Kidney (tissue), 13 donors: ENCODE measurements at regions not wholly inside any gene's neighbourhood (a gene's known extent, or its start where the extent isn't known, plus 50 kb on each side); places are given as distances from the start of the nearest gene placed in this dataset.

Source experiments
- DNase-seq, 5 donors: peaks; one replicate each; pipeline ENCODE4 v3.0.0-alpha.2; 2013 to 2020
- FAIRE-seq: peaks from 2 replicates; lab custom pipeline; 2012; peaks lifted over from hg19 to GRCh38; lab: Jason Lieb, UNC
- H3K27ac ChIP-seq, 2 donors: one replicate each; pipeline ENCODE4 v1.7.0; 2013; ENCODE audit warnings: low read depth in 2 of 2, low read length in 2 of 2, inconsistent platforms in 1 of 2
- H3K27me3 ChIP-seq: one replicate; pipeline ENCODE4 v1.7.1; 2013; ENCODE audit warnings: low read length, inconsistent platforms; ENCODE audit not compliant: control insufficient read depth, insufficient read depth
- H3K36me3 ChIP-seq, 3 donors: one replicate each; pipeline versions ENCODE4 v1.7.0 to v1.7.1; 2013; ENCODE audit warnings: low read length in 3 of 3, control low read depth in 1 of 3, inconsistent platforms in 1 of 3; ENCODE audit not compliant: insufficient read depth in 3 of 3, control insufficient read depth in 2 of 3
- H3K4me1 ChIP-seq, 3 donors: one replicate each; pipeline versions ENCODE4 v1.7.0 to v1.7.1; 2013; ENCODE audit warnings: low read length in 3 of 3, inconsistent platforms in 1 of 3, low read depth in 1 of 3; ENCODE audit not compliant: control insufficient read depth in 2 of 3, insufficient read depth in 2 of 3
- H3K4me3 ChIP-seq, 3 donors: one replicate each; pipeline versions ENCODE4 v1.7.0 to v1.8.1; 2013; ENCODE audit warnings: low read length in 3 of 3, control low read depth in 1 of 3, inconsistent platforms in 1 of 3
- H3K9ac ChIP-seq, 3 donors: one replicate each; pipeline versions ENCODE4 v1.7.0 to v1.7.1; 2013; ENCODE audit warnings: low read length in 3 of 3, control low read depth in 1 of 3, inconsistent platforms in 1 of 3
- H3K9me3 ChIP-seq, 3 donors: one replicate each; pipeline versions ENCODE4 v1.7.0 to v1.7.1; 2013; ENCODE audit warnings: low read length in 3 of 3, control low read depth in 1 of 3, inconsistent platforms in 1 of 3; ENCODE audit not compliant: control insufficient read depth in 2 of 3, insufficient read depth in 1 of 3
- intact Hi-C: fragments of 100-400 bp; cut with DNase I; formaldehyde crosslinking; loops from one replicate; pipeline ENCODE4 v1.11.1; 2022
- TF ChIP-seq, protein P1 (sequence below): IDR thresholded peaks from 3 replicates; pipeline ENCODE4 v1.5.1; 2012; ENCODE audit warnings: mild to moderate bottlenecking, moderate library complexity, borderline replicate concordance; ENCODE audit not compliant: insufficient read depth; ENCODE audit errors: extremely low read depth
- donor health status: control.
- donor health status: control.
- donor health status: control.
- donor health status: control.
- donor health status: control.
- donor health status: DM: yes; HTN: yes; CAD: no.
- donor health status: Normal renal cell carcinoma (clear cell type).

DNA sequence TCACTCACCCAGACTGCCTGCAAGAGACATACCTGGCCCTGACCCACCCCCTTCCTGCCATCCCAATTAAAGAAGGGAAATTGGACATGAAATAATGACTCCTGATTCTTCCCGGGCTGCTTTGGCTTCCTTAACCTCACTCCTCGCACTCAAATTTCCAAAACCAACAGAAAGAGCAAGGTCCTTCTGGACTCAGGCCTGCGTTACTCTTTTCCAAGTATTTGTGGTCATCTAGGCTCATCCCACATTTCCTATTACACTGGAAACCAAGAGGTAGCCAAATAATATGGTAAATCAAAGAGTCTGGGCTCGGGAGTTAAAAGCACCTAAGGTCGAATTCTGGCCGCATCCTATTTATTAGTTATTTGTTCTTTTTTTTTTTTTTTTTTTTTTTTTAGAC, 359.3 kb downstream of the NPIPA8 start:
- DNase-seq (no peak), FAIRE-seq (no peak)
- Histone ChIP-seq H3K36me3 (no peaks in the 10 kb centered on the region), H3K9ac (no peak overlapping the region), H3K27ac (no peak overlapping the region), H3K4me1 (peaks cover 0 to 1% (median 0%) of the 10 kb centered on the region in 3 donors), H3K27me3 (no peaks in the 10 kb centered on the region), H3K9me3 (no peaks in the 10 kb centered on the region), H3K4me3 (no peak overlapping the region)
- TF ChIP-seq, protein P1, sequence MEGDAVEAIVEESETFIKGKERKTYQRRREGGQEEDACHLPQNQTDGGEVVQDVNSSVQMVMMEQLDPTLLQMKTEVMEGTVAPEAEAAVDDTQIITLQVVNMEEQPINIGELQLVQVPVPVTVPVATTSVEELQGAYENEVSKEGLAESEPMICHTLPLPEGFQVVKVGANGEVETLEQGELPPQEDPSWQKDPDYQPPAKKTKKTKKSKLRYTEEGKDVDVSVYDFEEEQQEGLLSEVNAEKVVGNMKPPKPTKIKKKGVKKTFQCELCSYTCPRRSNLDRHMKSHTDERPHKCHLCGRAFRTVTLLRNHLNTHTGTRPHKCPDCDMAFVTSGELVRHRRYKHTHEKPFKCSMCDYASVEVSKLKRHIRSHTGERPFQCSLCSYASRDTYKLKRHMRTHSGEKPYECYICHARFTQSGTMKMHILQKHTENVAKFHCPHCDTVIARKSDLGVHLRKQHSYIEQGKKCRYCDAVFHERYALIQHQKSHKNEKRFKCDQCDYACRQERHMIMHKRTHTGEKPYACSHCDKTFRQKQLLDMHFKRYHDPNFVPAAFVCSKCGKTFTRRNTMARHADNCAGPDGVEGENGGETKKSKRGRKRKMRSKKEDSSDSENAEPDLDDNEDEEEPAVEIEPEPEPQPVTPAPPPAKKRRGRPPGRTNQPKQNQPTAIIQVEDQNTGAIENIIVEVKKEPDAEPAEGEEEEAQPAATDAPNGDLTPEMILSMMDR, result no peak
- intact Hi-C loops, result no loop called here

GRCh38 chr16:17972460-17972943, 364.0 kb downstream of the NPIPA8 start:
- Histone ChIP-seq H3K27me3 (no peaks in the 10 kb centered on the region), H3K4me3 (no peak overlapping the region), H3K27ac (no peak overlapping the region), H3K9ac (no peak overlapping the region), H3K36me3 (no peaks in the 10 kb centered on the region), H3K4me1 (peaks cover 0 to 2% (median 0%) of the 10 kb centered on the region in 3 donors), H3K9me3 (peaks cover 0 to 3% (median 0%) of the 10 kb centered on the region in 3 donors)
- TF ChIP-seq, protein P1, result no peak
- no peak for FAIRE-seq
- peak; percentile 65 to 76 (median 69) for DNase-seq
- intact Hi-C loops, result no loop called here

DNA sequence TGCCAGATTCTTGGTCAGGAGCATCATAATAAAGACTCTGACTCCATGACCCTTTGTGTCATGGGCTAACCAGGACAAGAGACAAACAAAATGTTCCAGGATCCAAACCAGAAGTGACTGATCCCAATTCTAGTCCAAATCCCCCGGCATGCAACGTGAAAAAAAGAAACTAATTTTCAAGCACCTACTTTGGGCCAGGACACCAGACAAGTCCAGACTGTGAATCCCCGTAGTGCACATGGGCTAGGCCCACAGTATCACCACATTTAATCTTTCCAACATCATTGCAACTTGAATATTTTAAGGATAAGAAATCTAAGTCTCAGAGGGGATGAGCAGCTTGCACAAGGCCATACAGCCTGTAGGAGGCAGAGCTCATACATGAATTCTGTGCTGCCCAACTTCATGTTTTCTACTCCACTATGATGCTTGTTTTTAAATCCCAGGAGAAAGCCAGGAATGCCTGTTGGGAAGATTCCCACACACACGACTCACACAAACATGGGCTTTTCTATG, 365.7 kb downstream of the NPIPA8 start:
- TF ChIP-seq, protein P1, result peak; percentile 6
- Histone ChIP-seq H3K4me3 (no peak overlapping the region), H3K36me3 (no peaks in the 10 kb centered on the region), H3K9ac (no peak overlapping the region), H3K27ac (no peak overlapping the region), H3K4me1 (peaks cover 0 to 2% (median 0%) of the 10 kb centered on the region in 3 donors), H3K9me3 (peaks cover 0 to 8% (median 0%) of the 10 kb centered on the region in 3 donors), H3K27me3 (no peaks in the 10 kb centered on the region)
- DNase-seq, result peak in 1 of 5 donors; percentile 20
- intact Hi-C loops, result no loop called here
- FAIRE-seq, result no peak
